Ectodermal cell (in vitro differentiated cells): ENCODE measurements at regions not wholly inside any gene's neighbourhood (a gene's known extent, or its start where the extent isn't known, plus 50 kb on each side); places are given as distances from the start of the nearest gene placed in this dataset.

Source experiments
- H3K27ac ChIP-seq: 2 replicates; pipeline ENCODE4 v1.7.0; 2013; ENCODE audit warnings: mild to moderate bottlenecking, low read depth, low read length; ENCODE audit not compliant: insufficient read depth, poor library complexity, severe bottlenecking
- H3K27me3 ChIP-seq: 2 replicates; pipeline ENCODE4 v1.7.0; 2013; ENCODE audit warnings: mild to moderate bottlenecking, low read length; ENCODE audit not compliant: insufficient read depth, control insufficient read depth, poor library complexity, severe bottlenecking
- H3K36me3 ChIP-seq: one replicate; pipeline ENCODE4 v1.7.0; 2013; ENCODE audit warnings: low read length; ENCODE audit not compliant: control insufficient read depth, insufficient read depth
- H3K4me1 ChIP-seq: one replicate; pipeline ENCODE4 v1.7.0; 2013; ENCODE audit warnings: low read length; ENCODE audit not compliant: control insufficient read depth, insufficient read depth
- H3K4me3 ChIP-seq: 2 replicates; pipeline ENCODE4 v1.7.0; 2013; ENCODE audit warnings: low read depth, low read length, control low read depth; ENCODE audit not compliant: insufficient read depth
- H3K9me3 ChIP-seq: 2 replicates; pipeline ENCODE4 v1.7.0; 2013; ENCODE audit warnings: mild to moderate bottlenecking, low read length, moderate library complexity; ENCODE audit not compliant: control insufficient read depth
- WGBS, 2 experiments: methylation state at CpG; one replicate each; pipeline ENCODE4 v1.1.7; 2013; ENCODE audit warnings: missing lambda C conversion rate in 2 of 2; 5-methylcytosine and 5-hydroxymethylcytosine counted together

DNA sequence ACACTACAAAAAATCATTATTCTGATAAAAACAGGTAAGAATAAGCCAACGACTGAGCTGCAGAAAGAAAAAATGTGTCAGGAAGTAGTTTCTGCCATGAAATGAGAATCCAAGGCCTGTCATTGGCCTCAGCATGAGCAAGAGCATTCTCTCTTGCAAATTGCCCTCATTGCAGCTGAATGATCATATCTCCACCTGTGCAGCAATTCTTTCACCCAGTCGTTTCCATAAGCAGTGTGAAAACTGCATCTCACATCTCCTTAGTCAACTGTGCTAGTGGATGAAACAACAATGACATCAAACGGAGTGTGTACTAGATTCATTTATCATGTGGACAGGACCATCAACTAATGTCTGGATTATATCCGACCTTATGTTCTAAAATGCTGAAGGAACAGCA, 88.2 kb upstream of the STXBP5 start:
- no peak overlapping the region for H3K4me3 ChIP-seq
- no peak overlapping the region for H3K27ac ChIP-seq
- WGBS, 2 experiments = 89 to 94% methylated on average over 4 of the region's 4 CpGs

DNA sequence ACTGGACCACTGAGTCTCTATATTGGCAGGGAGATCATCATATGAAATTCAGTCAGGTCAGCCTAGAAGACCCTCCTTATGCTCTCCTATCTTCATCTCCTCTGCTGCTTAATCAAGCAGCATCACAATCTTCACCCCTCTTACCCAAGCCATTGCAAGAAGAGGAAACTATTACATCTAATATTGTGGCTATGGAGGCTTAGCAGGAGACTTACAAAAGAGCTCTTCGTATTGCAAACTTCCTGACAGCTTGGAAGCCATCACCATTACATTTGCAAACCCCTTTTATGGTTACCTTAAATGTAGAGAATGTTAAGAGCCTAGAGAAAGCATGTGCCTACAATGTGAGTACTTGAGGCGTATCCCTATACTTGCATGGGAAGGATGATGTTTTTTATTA, 87.2 kb upstream of the STXBP5 start:
- H3K9me3 ChIP-seq = no peaks in the 10 kb centered on the region
- H3K27ac ChIP-seq = no peak overlapping the region
- H3K4me1 ChIP-seq = no peaks in the 10 kb centered on the region
- no peaks in the 10 kb centered on the region for H3K27me3 ChIP-seq
- H3K36me3 ChIP-seq = no peaks in the 10 kb centered on the region
- 83 to 100% methylated on average over 1 to 2 of the region's 2 CpGs for WGBS, 2 experiments
- no peak overlapping the region for H3K4me3 ChIP-seq

More for the DNA sequence above, 88.2 kb upstream of the STXBP5 start:
- no peaks in the 10 kb centered on the region for H3K4me1 ChIP-seq
- no peaks in the 10 kb centered on the region for H3K27me3 ChIP-seq
- H3K36me3 ChIP-seq = no peaks in the 10 kb centered on the region
- H3K9me3 ChIP-seq = no peaks in the 10 kb centered on the region

- H3K36me3 ChIP-seq = no peaks in the 10 kb centered on the region
Observed at GRCh38 chr6:147117580-147117979, 86.6 kb upstream of the STXBP5 start.

GRCh38 chr6:147119310-147119709, 84.9 kb upstream of the STXBP5 start:
- no peaks in the 10 kb centered on the region for H3K36me3 ChIP-seq
- no peak overlapping the region for H3K27ac ChIP-seq
- no peaks in the 10 kb centered on the region for H3K4me1 ChIP-seq
- no peaks in the 10 kb centered on the region for H3K27me3 ChIP-seq
- H3K4me3 ChIP-seq = no peak overlapping the region
- WGBS, 2 experiments = 96 to 98% methylated on average over 3 to 4 of the region's 4 CpGs
- H3K9me3 ChIP-seq = no peaks in the 10 kb centered on the region

More at GRCh38 chr6:147117580-147117979, 86.6 kb upstream of the STXBP5 start:
- H3K27ac ChIP-seq = no peak overlapping the region
- H3K4me1 ChIP-seq = no peaks in the 10 kb centered on the region
- H3K4me3 ChIP-seq = no peak overlapping the region
- H3K9me3 ChIP-seq = no peaks in the 10 kb centered on the region
- 82 to 84% methylated on average over 4 of the region's 4 CpGs for WGBS, 2 experiments
- no peaks in the 10 kb centered on the region for H3K27me3 ChIP-seq

- Histone ChIP-seq H3K27ac (no peak overlapping the region), H3K4me3 (no peak overlapping the region), H3K9me3 (no peaks in the 10 kb centered on the region), H3K4me1 (no peaks in the 10 kb centered on the region), H3K27me3 (no peaks in the 10 kb centered on the region), H3K36me3 (no peaks in the 10 kb centered on the region)
- 100% methylated on average over 1 of the region's 1 CpG; no CpG with 5 or more reads in 1 of the 2 experiments for WGBS, 2 experiments
Observed at GRCh38 chr6:147122823-147123222, 81.4 kb upstream of the STXBP5 start.

- Histone ChIP-seq H3K27ac (no peak overlapping the region), H3K9me3 (no peaks in the 10 kb centered on the region), H3K27me3 (no peaks in the 10 kb centered on the region), H3K4me3 (no peak overlapping the region), H3K4me1 (no peaks in the 10 kb centered on the region), H3K36me3 (no peaks in the 10 kb centered on the region)
- WGBS, 2 experiments = 79 to 81% methylated on average over 6 of the region's 6 CpGs
Observed at GRCh38 chr6:147126618-147127022, 77.6 kb upstream of the STXBP5 start.

- H3K4me3 ChIP-seq = no peak overlapping the region
- no peaks in the 10 kb centered on the region for H3K36me3 ChIP-seq
- no peaks in the 10 kb centered on the region for H3K4me1 ChIP-seq
- H3K9me3 ChIP-seq = no peaks in the 10 kb centered on the region
- 90% methylated on average over 1 of the region's 2 CpGs; no CpG with 5 or more reads in 1 of the 2 experiments for WGBS, 2 experiments
- no peaks in the 10 kb centered on the region for H3K27me3 ChIP-seq
- no peak overlapping the region for H3K27ac ChIP-seq
Observed at GRCh38 chr6:147127587-147127986, 76.6 kb upstream of the STXBP5 start.

DNA sequence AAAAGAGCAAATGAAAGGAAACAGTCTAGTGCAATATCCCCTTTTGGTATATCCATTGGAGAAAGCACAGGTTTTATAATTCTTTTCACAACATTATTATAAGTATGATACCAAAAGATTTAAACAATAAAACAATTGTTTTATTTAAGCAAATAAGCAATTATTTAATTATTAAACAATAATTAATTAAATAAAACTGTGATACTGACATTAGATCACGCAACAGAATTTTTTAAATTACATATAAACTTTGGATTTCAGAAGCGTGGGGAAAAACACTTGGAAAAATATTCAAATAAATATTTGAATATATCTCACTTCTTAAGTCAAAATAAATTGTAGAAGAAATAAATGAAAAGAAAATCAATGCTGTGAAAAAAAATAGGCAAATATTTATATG, 76.2 kb upstream of the STXBP5 start:
- H3K4me3 ChIP-seq = no peak overlapping the region
- no peaks in the 10 kb centered on the region for H3K4me1 ChIP-seq
- no peaks in the 10 kb centered on the region for H3K9me3 ChIP-seq
- no peaks in the 10 kb centered on the region for H3K36me3 ChIP-seq
- H3K27ac ChIP-seq = no peak overlapping the region
- H3K27me3 ChIP-seq = no peaks in the 10 kb centered on the region
- no CpG with 5 or more reads among the region's 2 CpGs for whole genome bisulfite sequencing, 2 experiments

DNA sequence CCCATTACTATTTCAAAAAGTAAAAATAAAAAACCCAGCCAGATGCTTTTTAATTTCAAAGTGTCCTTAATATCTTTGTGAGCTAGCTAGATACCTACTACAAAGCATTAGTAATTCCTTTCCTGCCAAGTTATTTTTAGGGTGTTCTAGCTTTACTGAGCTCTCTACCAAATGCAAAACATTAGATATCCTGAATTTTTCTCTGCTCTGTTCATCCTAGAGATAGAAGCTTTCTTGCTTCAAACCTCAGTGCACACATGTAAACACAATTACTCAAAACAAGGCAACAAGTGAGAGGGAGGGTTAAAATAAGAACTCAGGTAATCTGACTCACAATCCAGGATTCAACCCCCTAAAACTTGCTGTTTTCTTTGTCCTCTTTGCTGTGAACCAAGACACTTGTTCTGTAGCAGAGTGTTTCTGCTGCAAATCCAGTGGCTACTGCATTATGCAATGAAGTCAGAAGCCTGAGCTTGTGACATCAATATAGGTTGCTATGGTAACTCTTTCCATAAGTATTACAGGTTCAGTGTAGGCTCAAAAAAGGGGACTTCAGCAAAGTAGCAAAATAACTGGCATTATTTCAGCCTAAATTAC, 72.6 kb upstream of the STXBP5 start:
- no peak overlapping the region for H3K27ac ChIP-seq
- no peaks in the 10 kb centered on the region for H3K27me3 ChIP-seq
- no peak overlapping the region for H3K4me3 ChIP-seq

DNA sequence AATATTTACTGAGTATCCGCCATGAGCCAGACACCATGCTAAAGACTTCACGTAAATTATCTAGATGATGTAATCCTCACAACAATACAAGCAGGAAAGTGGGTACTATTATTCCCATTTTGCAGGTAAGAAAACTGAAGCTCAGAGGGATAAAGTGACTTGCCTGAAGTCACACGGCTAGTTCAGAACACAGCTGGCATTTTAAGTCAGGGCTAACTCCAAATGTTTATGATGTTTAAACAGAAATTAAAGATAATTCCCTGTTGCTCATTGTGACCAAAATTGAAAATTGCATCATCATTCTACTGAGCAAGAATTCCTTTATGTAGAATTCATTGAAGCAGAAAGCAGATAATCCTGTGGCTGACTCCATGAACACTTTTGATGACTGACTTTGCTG, 71.3 kb upstream of the STXBP5 start:
- Histone ChIP-seq H3K36me3 (no peaks in the 10 kb centered on the region), H3K27me3 (no peaks in the 10 kb centered on the region), H3K27ac (no peak overlapping the region), H3K9me3 (no peaks in the 10 kb centered on the region), H3K4me1 (no peaks in the 10 kb centered on the region), H3K4me3 (no peak overlapping the region)
- WGBS, 2 experiments = 94 to 98% methylated on average over 3 of the region's 3 CpGs

More for the DNA sequence above, 72.6 kb upstream of the STXBP5 start:
- H3K36me3 ChIP-seq = no peaks in the 10 kb centered on the region
- H3K4me1 ChIP-seq = no peaks in the 10 kb centered on the region
- H3K9me3 ChIP-seq = no peaks in the 10 kb centered on the region

DNA sequence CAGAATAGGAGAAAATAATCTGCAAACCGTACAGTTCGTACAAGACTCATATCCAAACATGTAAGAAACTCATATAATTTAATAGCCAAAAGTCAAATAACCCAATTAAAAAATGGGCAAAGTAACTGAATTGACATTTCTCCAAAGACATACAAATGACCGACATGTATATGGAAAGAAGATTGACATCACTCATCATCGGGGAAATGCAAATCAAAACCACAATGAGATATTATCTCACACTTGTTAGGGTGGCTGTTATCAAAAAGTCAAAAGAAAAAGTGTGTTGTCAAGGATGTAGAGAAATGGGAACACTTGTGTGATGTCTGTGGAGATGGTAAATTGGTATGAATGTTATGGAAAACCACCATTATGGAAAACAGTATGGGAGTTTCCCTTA, 70.5 kb upstream of the STXBP5 start:
- Histone ChIP-seq H3K36me3 (no peaks in the 10 kb centered on the region), H3K27ac (no peak overlapping the region), H3K4me3 (no peak overlapping the region), H3K27me3 (no peaks in the 10 kb centered on the region), H3K9me3 (no peaks in the 10 kb centered on the region), H3K4me1 (no peaks in the 10 kb centered on the region)
- 87 to 97% methylated on average over 4 of the region's 4 CpGs for whole genome bisulfite sequencing, 2 experiments
